ENCODE measurements at regions not wholly inside any gene's neighbourhood (a gene's known extent, or its start where the extent isn't known, plus 50 kb on each side); places are given as distances from the start of the nearest gene placed in this dataset.

GRCh38 chr9:86794391-86795046 is 152.8 kb downstream of the GAS1 start:
- no peak for DNase-seq

GRCh38 chr9:86792136-86792535 is 155.2 kb downstream of the GAS1 start:
- DNase-seq = no peak

GRCh38 chr9:86790805-86791204 is 156.5 kb downstream of the GAS1 start:
- DNase-seq = no peak

- DNase-seq = no peak
Measured at GRCh38 chr9:86788456-86788855, 158.8 kb downstream of the GAS1 start.

- no peak for DNase-seq
Measured at GRCh38 chr9:86783884-86784283, 163.4 kb downstream of the GAS1 start.

- DNase-seq = no peak
Measured at GRCh38 chr9:86782831-86783230, 164.5 kb downstream of the GAS1 start.

- no peak for DNase-seq
Measured at GRCh38 chr9:86778761-86779160, 168.5 kb downstream of the GAS1 start.

- DNase-seq = no peak
Measured at GRCh38 chr9:86775718-86776117, 171.6 kb downstream of the GAS1 start.

GRCh38 chr9:86774116-86774515 is 173.2 kb downstream of the GAS1 start:
- no peak for DNase-seq

GRCh38 chr9:86773422-86773945 is 173.8 kb downstream of the GAS1 start:
- DNase-seq = no peak

- DNase-seq = no peak
Measured at GRCh38 chr9:86772635-86772993, 174.7 kb downstream of the GAS1 start.

- DNase-seq = no peak
Measured at GRCh38 chr9:86771941-86772634, 175.2 kb downstream of the GAS1 start.

- no peak for DNase-seq
Measured at GRCh38 chr9:86771420-86771819, 175.9 kb downstream of the GAS1 start.

- DNase-seq = no peak
Measured at GRCh38 chr9:86768709-86769108, 178.6 kb downstream of the GAS1 start.

- DNase-seq = no peak
Measured at GRCh38 chr9:86768020-86768419, 179.3 kb downstream of the GAS1 start.

GRCh38 chr9:86767373-86767772 is 179.9 kb downstream of the GAS1 start:
- no peak for DNase-seq

- no peak for DNase-seq
Measured at GRCh38 chr9:86766912-86767311, 180.4 kb downstream of the GAS1 start.

- no peak for DNase-seq
Measured at GRCh38 chr9:86766511-86766910, 180.8 kb downstream of the GAS1 start.

- DNase-seq = no peak
Measured at GRCh38 chr9:86765746-86766430, 181.4 kb downstream of the GAS1 start.

- no peak for DNase-seq
Measured at GRCh38 chr9:86764671-86765343, 182.5 kb downstream of the GAS1 start.

GRCh38 chr9:86764221-86764624 is 183.1 kb downstream of the GAS1 start:
- DNase-seq = no peak

GRCh38 chr9:86763791-86764190 is 183.5 kb downstream of the GAS1 start:
- DNase-seq = no peak

- DNase-seq = no peak
Measured at GRCh38 chr9:86757382-86757720, 190.0 kb downstream of the GAS1 start.

Measured in T-helper 2 cell (primary cell).